Mammary epithelial cell (primary cell): ENCODE measurements at regions not wholly inside any gene's neighbourhood (a gene's known extent, or its start where the extent isn't known, plus 50 kb on each side); places are given as distances from the start of the nearest gene placed in this dataset.

ENCODE experiments used
- EZH2 ChIP-seq: IDR thresholded peaks from 2 replicates; pipeline ENCODE4 v1.6.1; 2012; ENCODE audit warnings: low read length, inconsistent platforms, borderline replicate concordance
- TF ChIP-seq, protein P1 (sequence below), 2 donors: IDR thresholded peaks in 1 of 2; conservative IDR thresholded peaks in 1 of 2; 2 replicates each; pipeline ENCODE4 v1.5.1; 2011 to 2012; ENCODE audit warnings: inconsistent platforms in 2 of 2, low read length in 2 of 2, mild to moderate bottlenecking in 2 of 2, control low read depth in 1 of 2, low read depth in 1 of 2; ENCODE audit not compliant: insufficient read depth in 1 of 2; ENCODE audit errors: extremely low read depth in 1 of 2

DNA sequence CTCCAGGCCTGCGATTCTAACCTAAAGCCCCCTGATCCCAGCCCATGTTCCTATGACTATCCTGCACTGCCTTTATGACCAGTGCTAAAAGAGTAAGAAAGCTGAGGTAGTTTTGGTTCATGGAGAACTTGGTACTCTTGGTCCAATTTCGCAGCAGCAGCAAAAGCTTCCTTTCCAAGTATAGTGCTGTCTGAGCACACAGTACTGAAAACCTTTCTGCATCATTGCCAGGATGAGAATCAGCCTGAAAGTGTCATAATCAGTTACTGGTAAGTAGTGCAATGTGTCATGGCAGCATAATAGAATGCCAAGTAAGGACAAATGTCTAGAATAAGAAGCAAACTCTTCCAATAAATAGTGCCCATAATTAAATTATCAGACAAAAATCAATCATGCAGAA lies 889.6 kb upstream of the ADGRL4 start:
- TF ChIP-seq, protein P1, sequence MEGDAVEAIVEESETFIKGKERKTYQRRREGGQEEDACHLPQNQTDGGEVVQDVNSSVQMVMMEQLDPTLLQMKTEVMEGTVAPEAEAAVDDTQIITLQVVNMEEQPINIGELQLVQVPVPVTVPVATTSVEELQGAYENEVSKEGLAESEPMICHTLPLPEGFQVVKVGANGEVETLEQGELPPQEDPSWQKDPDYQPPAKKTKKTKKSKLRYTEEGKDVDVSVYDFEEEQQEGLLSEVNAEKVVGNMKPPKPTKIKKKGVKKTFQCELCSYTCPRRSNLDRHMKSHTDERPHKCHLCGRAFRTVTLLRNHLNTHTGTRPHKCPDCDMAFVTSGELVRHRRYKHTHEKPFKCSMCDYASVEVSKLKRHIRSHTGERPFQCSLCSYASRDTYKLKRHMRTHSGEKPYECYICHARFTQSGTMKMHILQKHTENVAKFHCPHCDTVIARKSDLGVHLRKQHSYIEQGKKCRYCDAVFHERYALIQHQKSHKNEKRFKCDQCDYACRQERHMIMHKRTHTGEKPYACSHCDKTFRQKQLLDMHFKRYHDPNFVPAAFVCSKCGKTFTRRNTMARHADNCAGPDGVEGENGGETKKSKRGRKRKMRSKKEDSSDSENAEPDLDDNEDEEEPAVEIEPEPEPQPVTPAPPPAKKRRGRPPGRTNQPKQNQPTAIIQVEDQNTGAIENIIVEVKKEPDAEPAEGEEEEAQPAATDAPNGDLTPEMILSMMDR (conservative IDR thresholded peaks at IDR 0.05 in 1 of 2, IDR thresholded peaks at IDR 0.05 in 1 of 2; ENCODE audit: extremely low read depth in 1 of 2, insufficient read depth in 1 of 2, low read depth in 1 of 2, low read length in 2 of 2) = no peak
- no peak for TF ChIP-seq EZH2
